EL (cell line): ENCODE measurements at regions not wholly inside any gene's neighbourhood (a gene's known extent, or its start where the extent isn't known, plus 50 kb on each side); places are given as distances from the start of the nearest gene placed in this dataset.
"Not testable (repeated sequence)": the region's sequence is repeated elsewhere in the genome, so short reads cannot be mapped to it uniquely, and the experiment has no call there.

ENCODE experiments used
- DNase-seq: peaks from one replicate; pipeline ENCODE4 v3.0.0-alpha.2; 2016

DNA sequence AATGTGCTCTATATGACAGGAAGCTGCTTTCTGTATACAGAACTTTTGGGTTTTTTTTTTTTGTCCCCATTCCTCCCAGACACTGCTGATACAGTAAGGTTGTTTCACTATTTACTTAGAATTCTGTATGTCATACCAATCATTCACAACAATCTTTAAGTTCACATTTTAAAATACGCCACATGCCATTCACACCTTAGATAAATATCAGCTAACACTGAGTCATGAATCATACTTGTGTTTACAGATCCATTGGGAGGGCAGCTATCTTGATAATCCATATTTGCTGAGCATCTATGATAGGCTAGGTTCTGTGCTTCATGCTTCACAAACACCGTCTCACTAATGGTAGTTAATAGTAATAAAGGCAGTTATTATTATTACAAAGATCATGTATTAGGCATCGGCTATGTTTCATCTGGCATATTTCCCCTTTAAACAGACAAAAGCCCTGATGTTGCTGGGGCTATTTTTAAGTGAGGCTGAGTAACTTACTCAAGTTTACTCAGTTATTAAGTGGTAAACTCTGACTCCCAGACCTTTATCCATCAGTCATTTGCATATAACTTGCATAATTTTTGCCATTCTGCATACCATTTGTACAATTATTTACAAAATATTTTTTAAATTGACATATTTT, 152.2 kb upstream of the HMHB1 start:
- no peak for DNase-seq

DNA sequence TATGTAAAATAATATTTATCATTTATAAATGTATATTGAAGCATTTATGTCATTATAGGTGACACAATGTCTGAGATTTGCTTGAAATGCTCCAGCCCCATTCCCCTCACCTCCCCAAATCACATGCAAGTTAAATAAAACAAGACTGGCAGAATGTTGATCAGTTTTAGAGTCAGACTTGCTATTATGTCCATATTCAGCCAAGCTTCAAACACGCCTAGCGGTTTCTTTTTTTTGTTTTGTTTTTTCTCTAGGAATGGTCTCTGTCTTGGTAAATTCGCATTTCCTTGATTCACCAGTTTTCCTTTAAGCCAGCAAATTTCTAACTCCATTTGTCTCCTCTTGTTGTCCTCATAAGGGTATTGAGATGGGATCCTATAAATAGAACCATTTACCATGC, 153.0 kb upstream of the HMHB1 start:
- no peak for DNase-seq

- DNase-seq = no peak
These were observed 154.2 kb upstream of the HMHB1 start for GRCh38 chr5:143657647-143658285.

DNA sequence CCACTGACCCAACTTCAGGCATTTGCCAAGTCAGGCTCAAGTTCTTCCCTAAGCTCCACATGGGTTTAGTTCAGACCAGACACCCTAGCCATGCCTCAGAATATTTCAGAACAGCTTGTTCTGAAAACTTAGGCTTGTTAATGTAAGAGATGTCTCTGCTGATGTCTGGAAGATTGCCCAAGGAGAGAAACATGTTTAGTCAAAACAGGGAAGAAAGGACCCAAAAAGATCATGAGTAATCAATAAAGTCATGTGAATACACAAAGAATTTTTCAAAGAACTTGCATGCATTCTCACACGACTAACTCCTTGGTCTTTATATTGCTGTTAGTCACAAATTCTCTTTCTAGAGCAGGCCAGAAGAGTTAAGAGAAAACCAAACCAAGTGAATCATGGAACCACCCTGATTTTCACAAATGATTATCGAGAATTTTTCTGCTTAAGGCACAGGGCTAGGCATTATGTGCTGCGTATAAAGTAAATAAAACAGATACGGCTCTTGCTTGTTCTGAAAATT, 158.1 kb upstream of the HMHB1 start:
- DNase-seq = no peak

DNA sequence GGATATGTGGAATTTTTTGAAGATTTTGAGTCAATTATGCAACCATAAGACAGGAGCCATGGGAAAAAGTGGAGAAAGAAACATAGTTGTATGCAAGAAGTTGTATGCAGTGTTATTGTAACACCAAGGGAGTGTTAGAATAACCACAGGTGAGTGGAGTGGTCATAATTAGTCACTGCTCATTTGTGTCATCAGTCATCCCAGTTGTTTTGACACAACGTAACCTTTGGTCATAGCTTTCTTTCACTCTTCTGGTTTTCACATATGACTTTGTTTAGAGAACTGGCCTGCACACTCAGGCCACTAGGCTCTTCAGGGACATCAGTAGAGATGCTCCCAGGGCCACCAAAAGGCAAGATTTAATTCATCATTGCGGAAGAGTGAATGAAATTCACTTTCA, 158.7 kb upstream of the HMHB1 start:
- DNase-seq = no peak

- no peak for DNase-seq
These were observed 159.8 kb upstream of the HMHB1 start for GRCh38 chr5:143652108-143652700.

- no peak for DNase-seq
These were observed 161.9 kb upstream of the HMHB1 start for GRCh38 chr5:143649937-143650621.

DNA sequence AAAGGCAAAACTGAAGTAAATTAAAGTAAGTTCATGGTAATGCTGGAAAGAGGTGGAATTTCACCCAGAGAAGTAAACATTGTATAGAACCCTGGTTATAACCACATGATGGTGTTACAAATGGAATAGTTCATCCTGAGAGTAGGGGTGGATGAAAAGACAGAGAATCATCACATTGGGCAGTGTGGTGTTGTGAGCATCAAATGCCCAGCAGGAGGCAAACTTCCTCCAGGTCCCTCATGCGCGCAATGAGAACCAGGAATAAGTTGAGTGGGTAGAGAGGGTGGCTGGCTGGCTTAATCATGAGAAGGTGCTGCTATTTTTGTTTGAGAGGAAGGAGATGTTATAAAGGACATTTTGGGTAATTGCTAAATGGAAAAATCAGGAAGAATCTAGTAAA, 163.3 kb upstream of the HMHB1 start:
- no peak for DNase-seq

DNA sequence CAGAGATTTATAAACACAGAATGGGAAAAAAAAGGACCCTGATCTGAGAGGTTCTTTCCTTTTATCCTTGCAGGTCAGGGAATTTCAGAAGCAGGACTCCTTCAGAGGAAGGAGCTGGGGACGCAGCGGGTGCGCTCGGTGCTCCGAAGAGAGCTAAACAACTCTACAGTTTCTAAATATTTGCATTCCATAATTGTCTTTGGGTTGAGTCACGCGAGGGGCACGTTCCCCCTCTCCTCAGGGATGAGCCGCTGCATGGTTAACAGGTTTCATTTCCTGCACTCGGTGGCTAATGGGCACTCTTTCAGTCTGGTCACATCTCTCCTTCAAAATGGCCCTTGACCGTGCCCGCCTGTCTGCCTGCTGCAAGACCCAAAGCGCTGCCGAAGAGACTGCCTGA, 165.0 kb upstream of the HMHB1 start:
- no peak for DNase-seq

DNA sequence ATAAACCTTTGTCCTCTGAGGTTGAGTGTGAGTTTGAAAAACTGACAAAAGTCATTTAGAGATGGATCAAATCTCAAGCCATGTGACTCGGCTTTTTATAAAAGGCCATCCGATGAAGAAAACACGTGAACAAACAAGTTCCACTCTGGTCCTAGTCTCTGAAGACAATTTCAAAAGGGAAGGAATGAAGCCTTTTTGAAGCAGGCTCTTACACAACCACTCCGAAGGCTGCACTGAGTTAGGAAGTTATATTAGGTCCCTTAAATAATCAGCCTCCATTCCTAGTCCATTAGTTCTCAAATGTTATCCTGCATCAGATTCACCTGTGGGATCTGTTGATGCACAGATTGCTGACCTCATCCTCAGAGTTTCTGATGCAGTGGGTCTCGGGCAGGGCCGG, 166.6 kb upstream of the HMHB1 start:
- DNase-seq = no peak

DNA sequence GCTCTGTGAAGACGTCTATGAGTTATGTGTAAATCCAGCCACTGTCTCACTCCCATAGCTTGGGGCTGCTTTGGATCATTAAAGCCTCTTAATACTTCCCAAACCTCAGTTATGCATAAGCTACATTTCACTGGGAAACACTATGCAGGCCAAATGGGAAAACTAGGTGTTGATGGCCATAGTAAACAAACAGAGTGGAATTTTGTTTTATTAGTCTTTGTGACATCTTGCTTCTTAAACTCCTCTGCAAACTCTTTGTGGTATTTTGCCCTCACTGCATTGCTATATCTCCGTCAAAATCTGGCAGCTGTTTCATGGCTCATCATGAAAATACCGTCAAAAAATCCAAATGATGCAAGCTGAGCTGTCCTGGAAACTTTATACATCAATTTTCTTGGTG, 167.2 kb upstream of the HMHB1 start:
- DNase-seq = no peak

- peak; percentile 53 for DNase-seq
These were observed 169.2 kb upstream of the HMHB1 start for GRCh38 chr5:143642791-143643190.

DNA sequence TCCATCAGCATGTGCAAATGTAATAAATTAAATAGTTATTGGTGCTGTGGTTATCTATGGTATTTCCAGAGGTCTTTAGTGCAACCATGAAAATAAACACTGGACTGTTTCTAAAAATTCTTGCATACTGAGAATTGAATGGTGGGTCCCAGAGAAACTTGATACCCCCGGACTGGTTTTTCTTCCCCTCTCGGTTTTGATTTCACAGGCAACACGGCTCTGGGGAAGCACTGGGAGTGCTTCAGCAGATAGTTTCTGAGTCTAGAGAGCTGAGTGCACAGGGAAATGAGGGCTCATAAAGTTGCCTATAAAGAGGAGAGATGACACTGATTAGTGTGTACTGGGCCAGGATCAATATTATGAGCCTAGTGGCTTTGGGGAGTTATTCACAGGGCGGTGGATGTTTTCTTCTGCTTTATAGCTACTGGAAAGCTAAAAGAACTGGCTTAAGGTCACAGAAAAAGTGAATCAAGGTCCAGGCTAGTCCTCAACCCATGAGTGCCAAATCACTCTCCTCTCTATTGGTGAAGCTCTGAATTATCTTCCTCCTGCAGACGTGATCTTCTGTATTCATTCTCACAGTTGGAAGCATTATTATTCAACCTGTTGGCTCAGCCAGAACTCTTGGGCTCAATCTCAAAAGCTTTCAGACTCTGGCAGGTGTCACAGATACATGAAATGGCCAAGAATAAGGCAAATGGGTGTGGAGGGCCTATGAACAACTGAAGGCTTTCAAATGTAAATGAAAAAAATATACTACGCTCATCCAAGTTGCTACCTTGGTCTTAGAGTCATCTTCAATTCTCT, 170.2 kb upstream of the HMHB1 start:
- DNase-seq = peak; percentile 33

DNA sequence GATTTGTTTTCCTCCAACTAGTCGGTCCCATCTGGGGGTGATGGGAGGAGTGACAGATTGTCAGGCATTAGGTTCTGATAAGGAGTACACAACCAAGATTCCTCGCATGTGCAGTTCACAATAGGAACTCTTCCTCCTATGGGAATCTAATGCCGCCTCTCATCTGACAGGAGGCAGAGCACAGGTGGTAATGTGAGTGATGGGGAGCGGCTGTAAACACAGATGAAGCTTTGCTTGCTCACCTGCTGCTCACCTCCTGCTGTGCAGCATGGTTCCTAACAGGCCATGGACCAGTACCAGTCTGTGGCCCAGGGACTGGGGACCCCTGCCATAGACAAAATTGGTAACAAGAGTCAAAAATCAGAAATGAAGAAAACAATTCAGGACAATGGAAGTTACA, 173.3 kb upstream of the HMHB1 start:
- DNase-seq = no peak

DNA sequence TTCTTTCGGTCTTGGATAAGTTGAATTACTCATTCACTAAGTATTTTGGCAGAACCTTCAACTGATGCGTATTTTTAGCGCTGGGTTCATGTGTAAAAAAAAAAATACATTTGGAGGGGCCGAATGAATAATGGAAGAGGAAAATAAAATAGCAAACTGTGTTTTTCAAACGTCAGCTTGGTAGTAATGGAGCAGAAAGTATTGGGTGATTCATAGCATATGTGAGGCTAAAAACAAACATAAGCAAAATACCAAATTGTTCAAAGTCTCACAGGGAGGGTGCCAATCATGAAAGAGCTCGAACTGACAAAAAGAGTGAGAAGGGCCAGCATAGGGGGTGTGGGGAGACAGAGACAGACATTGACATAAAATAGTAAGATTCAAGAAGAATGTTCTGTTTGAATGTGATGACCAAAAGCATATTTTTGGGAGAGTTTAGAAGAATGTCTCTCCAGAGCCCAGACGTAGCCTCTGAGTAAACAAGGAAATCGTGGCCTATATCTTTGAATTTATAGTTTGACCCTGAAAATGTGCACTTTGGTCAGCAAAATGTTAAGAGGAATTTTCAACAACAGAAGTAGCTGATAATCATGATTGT, 174.9 kb upstream of the HMHB1 start:
- DNase-seq = peak; percentile 12

DNA sequence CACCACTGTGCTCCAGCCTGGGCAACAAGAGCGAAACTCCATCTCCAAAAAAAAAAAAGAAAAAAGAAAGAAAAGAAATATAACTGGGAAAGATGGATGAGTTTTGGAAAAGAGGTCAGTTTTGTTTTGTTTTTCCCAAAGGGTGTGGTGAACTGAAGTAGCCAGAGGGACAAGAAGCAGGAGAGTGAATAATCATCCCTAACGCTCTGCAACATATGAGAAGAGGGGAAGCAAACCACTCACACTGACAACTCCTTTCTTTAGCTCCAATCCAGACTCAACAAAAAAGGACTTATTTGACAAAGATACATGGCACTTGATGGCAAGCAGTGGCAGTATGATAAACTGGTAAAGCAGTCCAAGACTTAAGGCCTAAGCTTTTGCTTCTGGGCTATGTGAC, 176.1 kb upstream of the HMHB1 start:
- no peak for DNase-seq

DNA sequence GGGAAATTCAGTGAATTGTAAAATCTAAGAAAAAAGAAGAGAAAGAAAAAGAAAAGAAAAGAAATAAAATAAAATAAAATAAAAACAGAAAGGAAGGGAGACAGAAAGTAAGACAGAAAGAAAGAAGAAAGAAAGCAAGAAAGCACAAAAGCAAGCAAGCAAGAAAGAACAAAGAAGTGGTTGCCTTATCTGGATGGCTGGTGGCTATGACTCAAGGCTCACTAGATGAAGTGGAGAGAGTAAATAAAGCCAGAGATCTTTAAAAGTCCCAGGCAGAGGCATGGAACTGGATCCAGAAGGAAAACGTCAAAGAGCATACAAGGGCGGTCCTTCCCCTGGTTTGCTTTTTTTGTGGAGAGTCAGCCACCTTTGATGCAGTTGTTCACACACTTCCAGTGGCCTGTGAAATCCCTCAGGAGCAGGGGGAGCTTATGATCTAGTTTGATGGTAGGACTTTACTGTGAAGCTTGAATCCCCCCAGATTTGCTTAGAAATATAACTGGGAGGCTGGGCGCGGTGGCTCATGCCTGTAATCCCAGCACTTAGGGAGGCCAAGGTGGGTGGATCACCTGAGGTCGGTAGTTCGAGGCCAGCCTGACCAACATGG, 176.7 kb upstream of the HMHB1 start:
- no peak for DNase-seq

GRCh38 chr5:143634689-143635088, 177.3 kb upstream of the HMHB1 start:
- DNase-seq = no peak

DNA sequence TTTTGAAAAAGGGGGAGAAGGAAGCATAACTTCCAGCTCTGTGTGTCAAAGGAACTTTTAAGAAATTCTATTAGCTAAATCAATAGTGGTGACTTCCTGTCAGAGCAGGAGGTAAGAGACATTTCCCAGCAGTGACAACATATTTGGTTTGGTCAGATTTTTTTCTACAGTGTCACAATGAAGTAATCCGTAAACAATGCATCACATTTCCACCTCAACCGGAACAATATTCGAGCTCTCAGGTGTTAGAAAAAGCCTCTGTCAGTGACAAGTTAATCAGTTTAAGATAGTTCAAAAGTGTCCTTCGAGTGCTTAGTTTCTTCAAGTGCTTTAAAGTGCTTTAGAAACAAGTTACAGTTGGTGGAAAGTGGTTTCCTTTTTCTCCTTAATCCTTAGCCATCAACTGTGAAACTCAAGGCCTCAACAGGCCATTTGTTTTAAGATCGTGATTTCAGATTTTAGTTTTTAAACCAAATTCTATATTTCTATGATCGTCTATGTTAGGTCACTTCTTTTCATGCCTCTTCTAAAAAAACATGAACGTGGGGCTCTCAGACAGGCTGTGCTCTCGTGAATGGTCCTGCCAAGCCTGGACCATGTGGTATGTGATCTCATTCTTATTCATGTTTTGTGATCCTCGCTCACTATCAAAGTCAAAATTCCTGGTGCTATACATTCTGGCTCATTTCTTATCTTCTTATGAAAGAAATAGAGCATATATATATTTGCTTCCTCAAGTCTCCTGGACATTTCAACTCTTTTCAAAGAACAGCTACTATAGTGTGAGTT, 181.9 kb upstream of the HMHB1 start:
- peak; percentile 72 for DNase-seq

GRCh38 chr5:143625048-143625447, 186.9 kb upstream of the HMHB1 start:
- not testable (repeated sequence) for DNase-seq

DNA sequence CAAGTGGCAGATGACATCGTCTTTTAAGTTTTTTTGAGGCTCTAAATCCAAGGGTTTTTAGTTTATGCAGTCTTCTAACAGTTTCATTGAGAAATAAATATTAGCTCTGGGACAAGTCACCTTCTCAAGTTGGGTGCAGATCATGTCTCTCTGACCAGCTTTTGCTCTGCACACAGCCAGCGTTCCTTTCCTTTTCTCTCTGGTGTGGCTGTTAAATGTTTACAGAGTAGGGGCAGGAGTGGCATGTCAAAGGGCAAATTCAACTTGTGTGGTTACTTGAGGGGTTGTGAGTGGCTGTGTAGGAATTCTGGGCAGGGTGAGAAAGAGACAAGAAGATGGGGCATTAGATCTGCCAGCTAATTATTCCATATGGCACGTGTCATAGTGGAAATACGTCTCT, 187.5 kb upstream of the HMHB1 start:
- peak; percentile 21 for DNase-seq
